ENCODE measurements at regions not wholly inside any gene's neighbourhood (a gene's known extent, or its start where the extent isn't known, plus 50 kb on each side); places are given as distances from the start of the nearest gene placed in this dataset.

- no peaks in the 10 kb centered on the region for H3K9me3 ChIP-seq
These were observed 879.7 kb upstream of the EEF2KMT start for GRCh38 chr16:5977329-5977728.

GRCh38 chr16:5972747-5973146 lies 875.2 kb upstream of the EEF2KMT start:
- H3K27ac ChIP-seq, result no peak overlapping the region
- H3K4me1 ChIP-seq (ENCODE audit: control insufficient read depth in 1 of 2, insufficient read depth in 1 of 2, low read depth in 1 of 2, low read length in 1 of 2), result no peaks in the 10 kb centered on the region
- H3K4me3 ChIP-seq (ENCODE audit: low read depth in 1 of 2, low read length in 1 of 2), result no peak overlapping the region
- no peaks in the 10 kb centered on the region for H3K9me3 ChIP-seq
- TF ChIP-seq CTCF (IDR thresholded peaks at IDR 0.05), result no peak
- no peaks in the 10 kb centered on the region for H3K36me3 ChIP-seq
- H3K27me3 ChIP-seq, result no peaks in the 10 kb centered on the region

More at GRCh38 chr16:5977329-5977728, 879.7 kb upstream of the EEF2KMT start:
- no peaks in the 10 kb centered on the region for H3K27me3 ChIP-seq
- no peak for TF ChIP-seq CTCF (IDR thresholded peaks at IDR 0.05)
- H3K36me3 ChIP-seq, result no peaks in the 10 kb centered on the region
- H3K4me3 ChIP-seq (ENCODE audit: low read depth in 1 of 2, low read length in 1 of 2), result no peak overlapping the region
- H3K27ac ChIP-seq, result no peak overlapping the region
- no peaks in the 10 kb centered on the region for H3K4me1 ChIP-seq (ENCODE audit: control insufficient read depth in 1 of 2, insufficient read depth in 1 of 2, low read depth in 1 of 2, low read length in 1 of 2)

GRCh38 chr16:5971924-5972323 lies 874.3 kb upstream of the EEF2KMT start:
- Histone ChIP-seq H3K9me3 (no peaks in the 10 kb centered on the region), H3K27me3 (no peaks in the 10 kb centered on the region)
- no peak for TF ChIP-seq CTCF (IDR thresholded peaks at IDR 0.05)

GRCh38 chr16:5971106-5971505 lies 873.5 kb upstream of the EEF2KMT start:
- H3K4me3 ChIP-seq (ENCODE audit: low read depth in 1 of 2, low read length in 1 of 2), result no peak overlapping the region
- H3K9me3 ChIP-seq, result no peaks in the 10 kb centered on the region
- no peaks in the 10 kb centered on the region for H3K36me3 ChIP-seq
- no peaks in the 10 kb centered on the region for H3K27me3 ChIP-seq
- no peak for TF ChIP-seq CTCF (IDR thresholded peaks at IDR 0.05)
- no peaks in the 10 kb centered on the region for H3K4me1 ChIP-seq (ENCODE audit: control insufficient read depth in 1 of 2, insufficient read depth in 1 of 2, low read depth in 1 of 2, low read length in 1 of 2)
- H3K27ac ChIP-seq, result no peak overlapping the region

More at GRCh38 chr16:5971924-5972323, 874.3 kb upstream of the EEF2KMT start:
- Histone ChIP-seq H3K4me3 (ENCODE audit: low read depth in 1 of 2, low read length in 1 of 2) (no peak overlapping the region), H3K36me3 (no peaks in the 10 kb centered on the region), H3K4me1 (ENCODE audit: control insufficient read depth in 1 of 2, insufficient read depth in 1 of 2, low read depth in 1 of 2, low read length in 1 of 2) (no peaks in the 10 kb centered on the region), H3K27ac (no peak overlapping the region)

- H3K36me3 ChIP-seq, result no peaks in the 10 kb centered on the region
- no peak overlapping the region for H3K4me3 ChIP-seq (ENCODE audit: low read depth in 1 of 2, low read length in 1 of 2)
- H3K4me1 ChIP-seq (ENCODE audit: control insufficient read depth in 1 of 2, insufficient read depth in 1 of 2, low read depth in 1 of 2, low read length in 1 of 2), result no peaks in the 10 kb centered on the region
- no peaks in the 10 kb centered on the region for H3K27me3 ChIP-seq
- no peak for TF ChIP-seq CTCF (IDR thresholded peaks at IDR 0.05)
- H3K9me3 ChIP-seq, result no peaks in the 10 kb centered on the region
- H3K27ac ChIP-seq, result no peak overlapping the region
These were observed 868.4 kb upstream of the EEF2KMT start for GRCh38 chr16:5966004-5966403.

- no peak overlapping the region for H3K27ac ChIP-seq
- H3K27me3 ChIP-seq, result no peaks in the 10 kb centered on the region
- TF ChIP-seq CTCF (IDR thresholded peaks at IDR 0.05), result no peak
- H3K4me1 ChIP-seq (ENCODE audit: control insufficient read depth in 1 of 2, insufficient read depth in 1 of 2, low read depth in 1 of 2, low read length in 1 of 2), result no peaks in the 10 kb centered on the region
- no peaks in the 10 kb centered on the region for H3K36me3 ChIP-seq
- H3K9me3 ChIP-seq, result no peaks in the 10 kb centered on the region
- H3K4me3 ChIP-seq (ENCODE audit: low read depth in 1 of 2, low read length in 1 of 2), result no peak overlapping the region
These were observed 867.7 kb upstream of the EEF2KMT start for GRCh38 chr16:5965321-5965720.

Measured in neutrophil (primary cell).